PC-9 (cell line): ENCODE measurements at regions not wholly inside any gene's neighbourhood (a gene's known extent, or its start where the extent isn't known, plus 50 kb on each side); places are given as distances from the start of the nearest gene placed in this dataset.

Experiments used
- EZH2 ChIP-seq: fragments of 200-600 bp; sonication (generic); IDR thresholded peaks from 2 replicates; pipeline ENCODE4 v1.8.0; 2017; ENCODE audit warnings: antibody characterized with exemption, low read depth
- TF ChIP-seq, protein P1 (sequence below): fragments of 200-600 bp; sonication (generic); conservative IDR thresholded peaks from 2 replicates; pipeline ENCODE4 v1.6.1; 2017; ENCODE audit warnings: mixed run types, antibody characterized with exemption, mild to moderate bottlenecking, moderate library complexity

DNA sequence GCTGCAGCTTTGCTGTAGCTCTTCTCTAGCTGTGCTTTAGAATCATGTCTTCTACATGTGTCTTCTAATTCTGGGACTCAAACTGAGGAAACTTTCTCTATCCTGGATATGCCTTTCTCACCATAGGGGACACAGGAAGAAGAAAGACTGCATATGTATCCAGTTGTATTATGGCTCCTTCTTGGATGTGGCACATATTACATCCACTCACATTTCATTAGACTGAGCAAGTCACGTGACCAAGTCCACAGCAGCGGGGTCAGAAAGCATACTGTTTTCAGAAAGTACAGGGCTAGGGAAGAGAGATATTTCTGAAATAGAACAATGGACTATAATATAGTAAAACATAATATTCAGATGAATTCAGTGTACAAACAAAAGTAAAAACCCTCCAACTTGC is 187.6 kb upstream of the RIMS1 start:
- TF ChIP-seq, protein P1, sequence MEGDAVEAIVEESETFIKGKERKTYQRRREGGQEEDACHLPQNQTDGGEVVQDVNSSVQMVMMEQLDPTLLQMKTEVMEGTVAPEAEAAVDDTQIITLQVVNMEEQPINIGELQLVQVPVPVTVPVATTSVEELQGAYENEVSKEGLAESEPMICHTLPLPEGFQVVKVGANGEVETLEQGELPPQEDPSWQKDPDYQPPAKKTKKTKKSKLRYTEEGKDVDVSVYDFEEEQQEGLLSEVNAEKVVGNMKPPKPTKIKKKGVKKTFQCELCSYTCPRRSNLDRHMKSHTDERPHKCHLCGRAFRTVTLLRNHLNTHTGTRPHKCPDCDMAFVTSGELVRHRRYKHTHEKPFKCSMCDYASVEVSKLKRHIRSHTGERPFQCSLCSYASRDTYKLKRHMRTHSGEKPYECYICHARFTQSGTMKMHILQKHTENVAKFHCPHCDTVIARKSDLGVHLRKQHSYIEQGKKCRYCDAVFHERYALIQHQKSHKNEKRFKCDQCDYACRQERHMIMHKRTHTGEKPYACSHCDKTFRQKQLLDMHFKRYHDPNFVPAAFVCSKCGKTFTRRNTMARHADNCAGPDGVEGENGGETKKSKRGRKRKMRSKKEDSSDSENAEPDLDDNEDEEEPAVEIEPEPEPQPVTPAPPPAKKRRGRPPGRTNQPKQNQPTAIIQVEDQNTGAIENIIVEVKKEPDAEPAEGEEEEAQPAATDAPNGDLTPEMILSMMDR, result no peak
- TF ChIP-seq EZH2, result no peak
